ENCODE measurements at regions not wholly inside any gene's neighbourhood (a gene's known extent, or its start where the extent isn't known, plus 50 kb on each side); places are given as distances from the start of the nearest gene placed in this dataset.

GRCh38 chr21:18529254-18529653 is 125.7 kb upstream of the TMPRSS15 start:
- no peak for TF ChIP-seq EZH2 (optimal IDR thresholded peaks at IDR 0.05; ENCODE audit: low read depth, low read length)
- no peak for TF ChIP-seq CTCF (IDR thresholded peaks at IDR 0.05; ENCODE audit: low read length)
- no peak for TF ChIP-seq EZH2phosphoT487 (IDR thresholded peaks at IDR 0.05; ENCODE audit: low read length)
- no peaks in the 10 kb centered on the region for H4K20me1 ChIP-seq (ENCODE audit: insufficient read depth, low read length)
- H2AFZ ChIP-seq (ENCODE audit: low read length) = no peak overlapping the region
- no peaks in the 10 kb centered on the region for H3F3A ChIP-seq (ENCODE audit: insufficient read depth, low read length)
- no peaks in the 10 kb centered on the region for H3K27me3 ChIP-seq (replicated peaks; ENCODE audit: insufficient read depth, low read length)
- no peaks in the 10 kb centered on the region for H3K9me2 ChIP-seq (replicated peaks; ENCODE audit: insufficient read depth, low read length)
- no peaks in the 10 kb centered on the region for H3K4me1 ChIP-seq (ENCODE audit: low read length)
- H3K4me2 ChIP-seq (ENCODE audit: low read depth, low read length) = no peak overlapping the region
- no peaks in the 10 kb centered on the region for H3K36me3 ChIP-seq (replicated peaks; ENCODE audit: insufficient read depth, low read length)
- no peak overlapping the region for H3K27ac ChIP-seq (ENCODE audit: low read length)
- no peak overlapping the region for H3K9ac ChIP-seq (ENCODE audit: low read length)
- DNase-seq = no peak
- H3K9me3 ChIP-seq (replicated peaks; ENCODE audit: insufficient read depth, low read length) = no peaks in the 10 kb centered on the region
- no peaks in the 10 kb centered on the region for H3K79me2 ChIP-seq (ENCODE audit: low read length)
- H3K4me3 ChIP-seq (ENCODE audit: low read length) = no peak overlapping the region

- no peak overlapping the region for H3K4me3 ChIP-seq (ENCODE audit: low read length)
- TF ChIP-seq CTCF (IDR thresholded peaks at IDR 0.05; ENCODE audit: low read length) = no peak
- no peak for TF ChIP-seq EZH2phosphoT487 (IDR thresholded peaks at IDR 0.05; ENCODE audit: low read length)
- TF ChIP-seq EZH2 (optimal IDR thresholded peaks at IDR 0.05; ENCODE audit: low read depth, low read length) = no peak
- H2AFZ ChIP-seq (ENCODE audit: low read length) = no peak overlapping the region
- H3F3A ChIP-seq (ENCODE audit: insufficient read depth, low read length) = no peaks in the 10 kb centered on the region
- DNase-seq = no peak
- no peaks in the 10 kb centered on the region for H4K20me1 ChIP-seq (ENCODE audit: insufficient read depth, low read length)
- no peaks in the 10 kb centered on the region for H3K4me1 ChIP-seq (ENCODE audit: low read length)
- no peaks in the 10 kb centered on the region for H3K27me3 ChIP-seq (replicated peaks; ENCODE audit: insufficient read depth, low read length)
- no peaks in the 10 kb centered on the region for H3K36me3 ChIP-seq (replicated peaks; ENCODE audit: insufficient read depth, low read length)
- H3K27ac ChIP-seq (ENCODE audit: low read length) = no peak overlapping the region
- no peaks in the 10 kb centered on the region for H3K9me2 ChIP-seq (replicated peaks; ENCODE audit: insufficient read depth, low read length)
- H3K79me2 ChIP-seq (ENCODE audit: low read length) = no peaks in the 10 kb centered on the region
- H3K9me3 ChIP-seq (replicated peaks; ENCODE audit: insufficient read depth, low read length) = no peaks in the 10 kb centered on the region
- no peak overlapping the region for H3K9ac ChIP-seq (ENCODE audit: low read length)
- H3K4me2 ChIP-seq (ENCODE audit: low read depth, low read length) = no peak overlapping the region
These were observed 138.5 kb upstream of the TMPRSS15 start for GRCh38 chr21:18542081-18542480.

DNA sequence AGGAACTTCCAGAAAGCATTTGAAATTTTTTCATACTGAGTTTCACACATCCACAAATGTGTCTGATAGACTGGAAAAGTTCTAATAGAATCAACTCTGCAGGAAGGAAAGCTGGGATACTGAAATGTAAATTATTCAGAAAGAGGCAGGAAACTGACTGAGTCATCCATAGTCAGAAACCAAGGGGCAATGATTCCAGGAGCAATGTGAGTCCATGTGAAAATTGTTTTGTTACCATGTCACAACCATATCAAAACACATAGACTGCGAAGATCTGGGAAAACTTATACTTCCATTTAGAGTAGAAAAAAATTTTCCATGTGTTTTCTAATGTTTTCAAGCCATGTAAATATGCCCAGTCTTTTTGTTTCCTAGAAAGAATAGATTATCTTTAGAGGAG is 142.3 kb upstream of the TMPRSS15 start:
- H3K27ac ChIP-seq (ENCODE audit: low read length) = no peak overlapping the region
- no peak overlapping the region for H3K4me3 ChIP-seq (ENCODE audit: low read length)
- no peaks in the 10 kb centered on the region for H4K20me1 ChIP-seq (ENCODE audit: insufficient read depth, low read length)
- no peaks in the 10 kb centered on the region for H3K36me3 ChIP-seq (replicated peaks; ENCODE audit: insufficient read depth, low read length)
- H3F3A ChIP-seq (ENCODE audit: insufficient read depth, low read length) = no peaks in the 10 kb centered on the region
- no peak for DNase-seq
- no peak overlapping the region for H3K9ac ChIP-seq (ENCODE audit: low read length)
- peaks cover 8% of the 10 kb centered on the region; the same call in 1 of the 2 replicates for H3K4me1 ChIP-seq (ENCODE audit: low read length)
- no peak for TF ChIP-seq CTCF (IDR thresholded peaks at IDR 0.05; ENCODE audit: low read length)
- TF ChIP-seq EZH2 (optimal IDR thresholded peaks at IDR 0.05; ENCODE audit: low read depth, low read length) = no peak
- no peak for TF ChIP-seq EZH2phosphoT487 (IDR thresholded peaks at IDR 0.05; ENCODE audit: low read length)
- H3K9me2 ChIP-seq (replicated peaks; ENCODE audit: insufficient read depth, low read length) = no peaks in the 10 kb centered on the region
- no peak overlapping the region for H2AFZ ChIP-seq (ENCODE audit: low read length)
- H3K4me2 ChIP-seq (ENCODE audit: low read depth, low read length) = no peak overlapping the region
- no peaks in the 10 kb centered on the region for H3K27me3 ChIP-seq (replicated peaks; ENCODE audit: insufficient read depth, low read length)
- no peaks in the 10 kb centered on the region for H3K79me2 ChIP-seq (ENCODE audit: low read length)
- no peaks in the 10 kb centered on the region for H3K9me3 ChIP-seq (replicated peaks; ENCODE audit: insufficient read depth, low read length)

All from MM.1S (cell line).